AG20443 (cell line): ENCODE measurements at regions not wholly inside any gene's neighbourhood (a gene's known extent, or its start where the extent isn't known, plus 50 kb on each side); places are given as distances from the start of the nearest gene placed in this dataset.

Experiments used
- DNase-seq: peaks from one replicate; pipeline ENCODE4 v3.0.0; 2012; ENCODE audit warnings: low spot score, mixed read lengths

GRCh38 chr10:78944723-78945312 lies 123.9 kb upstream of the ZMIZ1 start:
- peak; percentile 93 for DNase-seq

GRCh38 chr10:78945838-78946237 lies 122.9 kb upstream of the ZMIZ1 start:
- no peak for DNase-seq

- DNase-seq: no peak
These were observed 121.5 kb upstream of the ZMIZ1 start for GRCh38 chr10:78947226-78947625.

GRCh38 chr10:78947733-78948132 lies 121.0 kb upstream of the ZMIZ1 start:
- no peak for DNase-seq

DNA sequence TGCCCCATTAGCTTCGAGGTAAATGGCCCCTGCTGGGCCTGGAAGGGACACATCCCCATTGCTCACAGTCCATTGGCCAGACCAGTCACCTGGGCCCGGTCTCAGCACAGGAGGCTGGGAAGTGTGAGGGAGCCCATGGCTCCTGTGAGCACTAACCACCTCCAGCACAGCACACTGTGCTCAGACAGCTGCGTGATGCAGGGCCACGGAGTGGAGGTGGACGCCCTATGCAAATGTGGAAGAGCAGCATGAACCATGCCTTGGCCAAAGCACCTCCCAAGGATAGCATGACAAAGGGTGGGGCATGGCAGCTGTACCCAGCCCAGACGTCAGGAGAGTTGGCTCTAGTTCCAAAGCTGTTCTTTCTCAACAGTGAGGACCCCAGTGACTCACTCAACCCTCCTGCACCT lies 120.1 kb upstream of the ZMIZ1 start:
- DNase-seq: no peak

GRCh38 chr10:78950656-78951587 lies 117.8 kb upstream of the ZMIZ1 start:
- no peak for DNase-seq

DNA sequence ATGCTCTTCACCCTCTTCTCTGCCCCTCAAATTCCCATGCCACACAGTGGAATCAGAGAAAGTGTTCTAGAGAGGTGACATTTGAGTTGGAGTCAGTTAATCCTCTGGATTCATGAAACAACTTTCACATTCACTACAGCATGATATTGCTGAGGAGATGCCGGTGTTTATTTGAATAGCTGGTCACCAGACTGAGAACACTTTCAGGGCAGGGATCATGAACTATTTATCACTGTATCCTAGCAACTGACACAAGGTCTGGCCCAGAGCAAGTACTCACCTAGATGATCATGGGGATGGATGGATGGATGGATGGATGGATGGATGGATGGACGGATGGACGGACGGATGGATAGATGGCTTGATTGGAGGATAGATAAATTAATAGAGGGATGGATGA lies 116.7 kb upstream of the ZMIZ1 start:
- no peak for DNase-seq

DNA sequence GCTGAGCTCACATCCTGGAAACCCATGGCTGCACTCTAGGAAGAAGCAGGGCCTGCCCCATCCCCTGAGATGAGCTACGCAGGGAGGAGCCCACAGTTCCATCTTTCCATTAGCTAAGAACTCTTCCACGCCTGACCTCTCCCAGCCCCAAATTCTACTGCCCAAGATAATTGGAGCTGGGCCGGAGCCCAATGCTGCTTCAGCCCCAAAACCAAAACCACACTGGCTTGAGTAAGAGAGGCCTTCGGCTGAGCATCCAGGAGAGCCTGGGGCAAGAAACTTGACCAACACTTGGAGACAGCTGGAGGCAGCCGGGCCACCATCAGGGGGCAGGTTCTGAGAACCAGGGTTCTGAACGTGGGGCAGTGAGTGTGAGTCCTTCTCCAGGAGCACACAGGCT lies 116.1 kb upstream of the ZMIZ1 start:
- DNase-seq: peak; percentile 96

- DNase-seq: peak; percentile 70
These were observed 115.5 kb upstream of the ZMIZ1 start for GRCh38 chr10:78953113-78953798.

- no peak for DNase-seq
These were observed 114.9 kb upstream of the ZMIZ1 start for GRCh38 chr10:78953799-78954297.

DNA sequence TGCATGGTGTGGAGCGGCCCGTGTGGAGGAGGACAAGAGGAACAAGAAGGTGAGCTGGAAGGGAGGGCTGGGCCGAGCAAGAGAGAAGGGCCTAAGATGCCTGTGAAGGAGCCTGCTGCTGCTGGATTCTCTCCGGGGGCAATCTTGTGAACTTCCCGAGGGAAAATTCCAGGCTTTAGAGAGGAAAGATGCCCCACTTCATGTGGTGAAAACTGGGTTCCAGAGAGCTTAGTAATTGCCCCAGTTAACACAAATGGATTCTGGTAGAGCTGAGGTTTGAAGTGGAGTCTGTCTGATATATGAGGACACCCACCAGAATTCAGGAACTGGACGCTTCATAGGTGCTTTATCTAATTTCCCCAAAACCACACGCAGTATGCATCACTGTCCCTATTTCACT lies 114.1 kb upstream of the ZMIZ1 start:
- DNase-seq: no peak

DNA sequence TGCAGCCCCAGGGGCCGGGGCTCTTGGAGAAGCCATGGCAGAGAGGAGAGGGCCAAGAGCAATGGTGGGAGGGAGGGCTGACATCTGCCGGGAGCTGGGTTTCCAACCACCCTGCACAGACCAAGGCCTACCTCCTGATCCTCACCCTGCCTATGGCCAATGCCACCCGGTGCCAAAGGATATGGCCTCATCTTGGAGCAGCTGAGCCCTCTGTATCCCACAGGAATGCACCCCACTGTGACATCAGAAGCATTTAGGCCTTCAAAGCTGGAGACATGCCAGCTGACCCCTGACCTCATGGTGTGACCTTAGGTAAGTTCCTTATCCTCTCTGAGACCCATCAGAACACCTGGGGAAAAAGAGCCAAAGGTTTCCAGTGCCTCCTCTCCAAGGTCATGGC lies 113.6 kb upstream of the ZMIZ1 start:
- DNase-seq: no peak

DNA sequence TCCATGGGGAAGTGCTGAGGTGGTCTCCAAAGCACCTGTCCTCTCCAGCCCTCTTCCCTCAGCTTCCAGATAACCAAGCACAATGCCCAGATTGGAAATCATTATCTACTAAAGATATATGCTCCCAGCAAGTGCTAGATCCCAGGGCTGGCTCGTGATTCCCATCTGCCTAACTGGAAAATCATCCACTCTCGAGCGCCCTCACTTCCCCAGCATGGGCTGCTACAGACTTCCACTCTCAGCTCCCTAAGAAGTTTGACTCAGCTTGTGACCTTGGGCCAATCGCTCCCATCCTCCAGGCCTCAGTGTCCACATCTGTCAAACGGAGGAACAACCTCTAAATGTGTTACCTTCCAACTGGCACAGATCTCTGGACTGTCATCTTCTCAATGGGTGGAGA lies 112.4 kb upstream of the ZMIZ1 start:
- DNase-seq: no peak

DNA sequence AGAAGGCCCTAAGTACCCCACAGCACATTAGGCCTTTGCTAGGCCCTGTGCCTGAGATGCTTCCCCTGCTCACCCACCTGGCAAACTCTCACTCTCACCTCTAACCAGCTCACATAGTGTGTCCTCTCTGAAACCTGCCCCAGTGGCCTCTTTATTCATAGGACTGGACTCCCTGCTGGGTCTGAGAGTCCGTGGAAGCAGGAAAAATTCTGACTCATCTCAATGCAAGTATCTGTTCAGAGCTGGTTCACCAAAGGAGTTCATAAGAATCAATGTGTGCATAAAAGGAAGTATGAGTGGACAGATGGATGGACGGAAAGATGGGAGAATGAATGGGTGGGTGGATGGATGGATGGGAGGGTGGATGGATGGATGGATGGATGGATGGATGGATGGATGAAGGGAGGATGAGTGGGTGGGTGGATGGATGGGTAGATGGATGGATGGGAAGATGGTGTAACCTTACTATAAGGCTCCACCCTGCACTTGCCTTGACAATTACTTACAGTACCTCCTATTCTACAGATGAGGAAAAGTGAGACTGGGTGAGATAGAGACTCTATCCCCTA lies 111.2 kb upstream of the ZMIZ1 start:
- DNase-seq: peak; percentile 49

DNA sequence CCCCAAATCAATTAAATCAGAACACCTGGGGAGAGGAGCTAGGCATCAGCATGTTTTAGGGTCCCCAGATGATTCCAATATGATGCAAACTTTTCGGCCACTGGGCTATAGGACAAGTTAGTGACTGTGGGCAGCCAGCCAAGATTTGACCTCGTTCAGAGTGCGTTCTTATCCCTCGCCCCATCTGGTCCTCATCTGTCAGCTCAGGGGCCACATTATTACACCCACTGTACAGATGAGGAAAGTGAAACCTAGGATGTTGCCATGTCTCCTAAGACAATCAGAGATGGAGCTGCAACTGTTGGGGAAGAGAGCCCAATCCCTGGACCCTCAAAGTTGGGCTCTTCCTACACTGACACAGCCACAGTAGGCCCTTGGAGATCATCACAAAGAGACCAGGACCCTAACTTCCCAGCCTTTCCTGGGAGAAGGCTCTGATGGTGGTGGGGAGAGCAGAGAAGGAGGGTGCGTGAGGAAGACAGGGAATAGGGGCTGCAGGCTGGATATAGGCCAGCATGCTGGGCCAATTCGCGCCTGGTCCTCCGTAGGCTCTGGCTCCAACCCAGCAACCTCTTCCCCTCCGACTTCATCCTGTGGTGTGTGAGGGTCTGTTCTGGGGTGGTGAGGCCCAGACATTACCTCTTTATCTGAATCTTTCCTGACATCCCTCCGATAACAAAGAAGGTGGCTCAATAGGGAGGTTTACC lies 109.4 kb upstream of the ZMIZ1 start:
- no peak for DNase-seq

- no peak for DNase-seq
These were observed 108.9 kb upstream of the ZMIZ1 start for GRCh38 chr10:78959924-78960285.

DNA sequence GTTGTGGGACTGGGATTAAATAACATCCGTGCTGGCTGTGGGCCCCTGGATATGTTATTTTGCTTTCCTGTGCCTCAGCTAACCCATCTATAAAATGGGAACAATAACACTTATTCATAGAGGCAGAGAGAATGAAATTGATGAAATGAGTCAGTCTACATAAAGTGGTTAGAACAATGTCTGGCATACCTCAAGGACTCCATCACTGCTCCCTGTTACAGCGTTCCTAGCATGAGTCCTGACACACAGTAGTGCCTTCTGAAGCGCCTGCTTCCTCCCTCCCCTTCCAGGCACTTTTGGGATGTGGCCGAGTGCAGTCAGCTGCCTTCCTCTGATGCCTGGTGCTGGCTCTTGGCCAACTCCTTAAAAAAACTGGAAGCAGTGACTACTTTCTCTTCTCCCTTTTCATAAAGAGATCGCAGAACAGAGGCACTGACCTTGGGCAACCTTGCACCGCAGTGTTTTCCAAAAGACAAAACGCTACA lies 108.4 kb upstream of the ZMIZ1 start:
- peak; percentile 86 for DNase-seq

DNA sequence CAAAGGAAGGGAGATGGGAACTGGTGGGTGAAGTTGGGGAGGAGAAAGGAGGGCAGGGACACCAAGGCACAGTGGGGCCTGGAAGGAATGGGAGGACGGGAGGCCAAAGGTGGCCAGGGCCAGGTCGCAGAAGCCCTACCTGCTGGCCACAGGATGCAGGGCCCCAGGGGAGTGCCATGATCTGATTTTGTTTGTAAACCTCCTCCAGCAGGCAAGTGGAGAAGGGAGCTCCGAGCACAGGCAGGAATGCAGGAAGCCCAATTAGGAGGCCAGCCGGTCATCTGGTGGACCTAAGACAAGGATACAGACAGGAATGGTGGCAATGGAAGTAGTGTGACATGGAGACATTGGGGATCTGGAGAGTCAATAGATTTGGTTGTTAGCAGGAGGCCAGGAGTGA lies 107.0 kb upstream of the ZMIZ1 start:
- no peak for DNase-seq

- no peak for DNase-seq
These were observed 105.4 kb upstream of the ZMIZ1 start for GRCh38 chr10:78963074-78964034.

DNA sequence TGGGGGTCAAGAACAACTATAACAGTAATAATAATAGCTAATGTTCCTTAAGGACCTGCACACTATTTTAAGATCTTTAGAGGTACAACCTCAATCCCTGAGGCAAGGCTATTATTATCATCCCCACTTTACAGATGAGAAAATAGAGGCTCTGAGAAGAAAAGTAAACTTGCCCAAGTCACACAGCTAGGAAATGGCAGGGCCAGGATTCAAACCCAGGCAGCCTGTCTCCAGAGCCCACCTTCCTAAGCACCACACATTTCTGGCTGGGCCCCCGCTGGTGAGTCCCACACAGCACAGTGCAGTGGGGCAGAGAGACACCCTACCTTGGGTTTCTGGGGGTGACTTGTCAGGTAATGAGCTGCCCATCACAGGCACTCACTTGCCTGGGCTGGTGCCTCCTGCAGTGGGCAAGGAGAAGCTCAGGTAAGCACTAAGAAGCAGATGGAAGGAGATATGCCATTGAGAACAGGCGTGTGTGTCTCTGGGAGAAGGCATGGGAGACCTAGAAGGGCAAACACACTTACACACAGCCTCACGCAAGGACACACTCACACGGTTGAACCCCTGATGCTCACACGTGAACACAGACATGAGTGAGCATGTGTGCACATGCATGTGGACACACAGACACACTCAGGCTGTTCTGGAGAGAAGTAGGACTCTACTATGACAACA lies 104.4 kb upstream of the ZMIZ1 start:
- DNase-seq: no peak
